Tibial artery (tissue), 4 donors: ENCODE measurements at regions not wholly inside any gene's neighbourhood (a gene's known extent, or its start where the extent isn't known, plus 50 kb on each side); places are given as distances from the start of the nearest gene placed in this dataset.
"Not testable (repeated sequence)": the region's sequence is repeated elsewhere in the genome, so short reads cannot be mapped to it uniquely, and the experiment has no call there.

Experiments
- DNase-seq, 2 donors: peaks; one replicate each; pipeline ENCODE4 v3.0.0-alpha.2; 2019
- H3K27ac ChIP-seq, 2 donors: fragments of 200-600 bp; sonication (generic) in 1 of 2; 1 replicate in 1 of 2; 2 replicates in 1 of 2; pipeline ENCODE4 v1.5.1; 2018 to 2019; ENCODE audit warnings: mild to moderate bottlenecking in 1 of 2
- H3K27me3 ChIP-seq, 2 donors: fragments of 200-600 bp; sonication (generic) in 1 of 2; one replicate each; pipeline versions ENCODE4 v1.5.1 to v1.6.0; 2016 to 2019
- H3K36me3 ChIP-seq, 3 donors: fragments of 200-600 bp; sonication (generic) in 2 of 3; one replicate each; pipeline ENCODE4 v1.5.1; 2016 to 2019; ENCODE audit warnings: mild to moderate bottlenecking in 2 of 3
- H3K4me1 ChIP-seq, 4 donors: fragments of 200-600 bp; sonication (generic) in 2 of 4; 1 replicate in 3 of 4; 2 replicates in 1 of 4; pipeline ENCODE4 v1.5.1; 2016 to 2019
- H3K4me3 ChIP-seq, 2 donors: fragments of 200-600 bp; sonication (generic) in 1 of 2; 1 replicate in 1 of 2; 2 replicates in 1 of 2; pipeline ENCODE4 v1.5.1; 2018 to 2019; ENCODE audit warnings: mild to moderate bottlenecking in 2 of 2
- H3K9me3 ChIP-seq, 3 donors: fragments of 200-600 bp; sonication (generic) in 1 of 3; one replicate each; pipeline ENCODE4 v1.5.1; 2016 to 2019
- intact Hi-C: fragments of 100-400 bp; cut with DNase I; formaldehyde crosslinking; loops from one replicate; pipeline ENCODE4 v1.15.0; 2023; ENCODE audit warnings: low total_unique reads
- TF ChIP-seq, protein P1 (sequence below), 2 experiments: fragments of 200-600 bp in 1 of 2; fragments of 450-650 bp in 1 of 2; IDR thresholded peaks; one replicate each; pipeline ENCODE4 v1.5.1; 2017 to 2019; ENCODE audit warnings: antibody characterized with exemption in 2 of 2, mild to moderate bottlenecking in 1 of 2, moderate library complexity in 1 of 2

DNA sequence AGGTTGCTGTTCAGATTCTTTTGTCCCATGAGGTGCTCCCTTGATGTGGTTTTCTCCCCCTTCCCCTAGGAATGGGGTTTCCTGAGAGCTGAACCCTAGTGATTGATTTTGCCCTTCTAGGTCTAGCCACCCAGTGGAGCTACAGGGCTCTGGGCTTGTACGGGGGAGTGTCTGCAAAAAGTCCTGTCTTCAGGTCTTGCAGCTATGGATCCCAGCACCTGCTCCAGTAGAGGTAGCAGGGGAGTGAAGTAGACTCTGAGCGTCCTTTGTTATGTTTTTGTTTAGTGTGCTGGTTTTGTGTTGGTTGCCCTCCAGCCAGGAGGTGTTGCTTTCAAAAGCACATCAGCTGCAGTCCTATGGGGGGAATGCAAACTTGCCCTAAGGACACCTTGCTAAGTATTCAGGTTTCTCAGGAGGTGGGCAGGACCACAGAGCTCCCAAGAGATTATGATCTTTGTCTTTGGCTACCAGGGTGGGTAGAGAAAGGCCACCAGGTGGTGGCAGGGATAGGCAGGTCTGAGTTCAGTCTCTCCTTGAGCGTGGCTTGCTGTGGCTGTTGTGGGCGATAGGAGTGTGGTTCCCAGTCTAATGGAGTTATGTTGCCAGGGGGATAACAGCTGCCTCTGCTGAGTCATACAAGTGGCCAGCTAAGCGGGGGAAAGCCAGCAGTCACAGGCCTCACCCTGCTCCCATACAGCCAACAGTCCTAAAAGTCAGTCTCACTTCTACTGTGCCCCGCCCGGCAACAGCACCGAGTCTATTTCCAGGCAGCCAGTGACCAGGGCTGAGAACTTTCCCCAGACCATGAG lies 92.4 kb upstream of the JCAD start:
- intact Hi-C loops, result no loop called here
- no peaks in the 10 kb centered on the region for H3K36me3 ChIP-seq
- TF ChIP-seq, protein P1, sequence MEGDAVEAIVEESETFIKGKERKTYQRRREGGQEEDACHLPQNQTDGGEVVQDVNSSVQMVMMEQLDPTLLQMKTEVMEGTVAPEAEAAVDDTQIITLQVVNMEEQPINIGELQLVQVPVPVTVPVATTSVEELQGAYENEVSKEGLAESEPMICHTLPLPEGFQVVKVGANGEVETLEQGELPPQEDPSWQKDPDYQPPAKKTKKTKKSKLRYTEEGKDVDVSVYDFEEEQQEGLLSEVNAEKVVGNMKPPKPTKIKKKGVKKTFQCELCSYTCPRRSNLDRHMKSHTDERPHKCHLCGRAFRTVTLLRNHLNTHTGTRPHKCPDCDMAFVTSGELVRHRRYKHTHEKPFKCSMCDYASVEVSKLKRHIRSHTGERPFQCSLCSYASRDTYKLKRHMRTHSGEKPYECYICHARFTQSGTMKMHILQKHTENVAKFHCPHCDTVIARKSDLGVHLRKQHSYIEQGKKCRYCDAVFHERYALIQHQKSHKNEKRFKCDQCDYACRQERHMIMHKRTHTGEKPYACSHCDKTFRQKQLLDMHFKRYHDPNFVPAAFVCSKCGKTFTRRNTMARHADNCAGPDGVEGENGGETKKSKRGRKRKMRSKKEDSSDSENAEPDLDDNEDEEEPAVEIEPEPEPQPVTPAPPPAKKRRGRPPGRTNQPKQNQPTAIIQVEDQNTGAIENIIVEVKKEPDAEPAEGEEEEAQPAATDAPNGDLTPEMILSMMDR (IDR thresholded peaks at IDR 0.05), result no peak
- DNase-seq, result peak; percentile 70 to 84
- H3K4me3 ChIP-seq, result no peak overlapping the region
- peaks cover 0 to 5% (median 2%) of the 10 kb centered on the region in 4 donors for H3K4me1 ChIP-seq
- H3K27me3 ChIP-seq, result no peaks in the 10 kb centered on the region
- H3K27ac ChIP-seq, result peak overlapping the region in 1 of 2 donors; percentile 30
- no peaks in the 10 kb centered on the region for H3K9me3 ChIP-seq

DNA sequence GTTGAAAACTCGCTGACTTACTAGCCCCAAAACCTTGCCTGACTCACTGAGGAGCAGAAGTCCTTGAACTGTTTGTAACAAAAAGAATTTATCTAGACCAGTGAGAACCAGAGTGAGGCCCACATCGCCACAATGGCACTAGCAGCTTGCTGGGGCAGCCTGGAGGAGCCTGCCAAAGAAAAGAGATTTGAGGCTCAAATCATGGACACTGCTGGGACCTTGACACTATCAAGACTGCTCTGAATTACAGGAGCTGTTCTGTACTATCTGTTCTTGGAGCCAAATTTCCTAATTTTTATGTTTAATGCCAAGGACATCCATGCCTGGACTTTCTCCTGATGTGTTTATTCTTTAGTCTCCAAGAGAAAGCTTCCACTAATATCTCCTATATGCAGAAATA lies 82.0 kb upstream of the JCAD start:
- TF ChIP-seq, protein P1 (IDR thresholded peaks at IDR 0.05), result no peak
- no peak overlapping the region for H3K27ac ChIP-seq
- no peak for DNase-seq

DNA sequence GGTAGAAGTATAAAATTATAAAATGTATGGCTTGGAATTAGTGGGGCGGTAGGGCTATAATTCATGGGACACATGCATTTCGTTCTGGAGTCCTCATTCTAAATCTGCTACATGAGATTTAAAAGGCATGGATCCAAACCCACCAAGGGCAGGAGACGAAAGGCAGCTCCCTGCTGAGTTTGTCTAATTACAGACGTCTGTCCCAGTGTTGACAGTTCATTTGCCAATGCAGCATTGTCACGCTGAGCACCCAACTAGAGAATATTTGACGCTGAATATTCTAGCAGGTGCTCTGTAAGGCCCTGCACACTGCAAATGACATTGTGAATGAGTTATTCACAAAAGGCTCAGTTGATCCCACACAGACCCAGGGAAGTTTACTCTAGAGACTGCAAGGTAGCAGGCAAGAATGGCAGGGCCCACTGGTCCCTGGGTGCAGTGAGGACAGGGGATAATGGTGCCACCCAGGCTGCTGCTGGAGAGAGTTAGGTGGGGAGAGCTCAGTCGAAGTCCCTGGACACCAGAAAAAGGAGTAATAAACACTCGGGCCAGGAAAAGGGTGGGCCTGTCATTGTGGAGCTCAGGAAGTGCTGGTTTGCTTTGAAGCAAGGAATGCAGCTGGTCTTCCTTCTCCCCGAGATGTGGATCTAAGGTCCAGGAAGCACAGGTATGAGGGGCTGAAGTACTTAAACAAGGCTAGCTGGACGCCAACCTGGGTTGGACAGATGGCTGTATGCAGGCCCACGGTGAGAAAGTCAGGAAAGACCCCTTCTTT lies 75.0 kb upstream of the JCAD start:
- H3K27ac ChIP-seq, result no peak overlapping the region
- TF ChIP-seq, protein P1 (IDR thresholded peaks at IDR 0.05), result no peak
- no peaks in the 10 kb centered on the region for H3K27me3 ChIP-seq
- no peaks in the 10 kb centered on the region for H3K36me3 ChIP-seq
- no peak overlapping the region for H3K4me3 ChIP-seq
- H3K4me1 ChIP-seq, result no peaks in the 10 kb centered on the region
- DNase-seq, result no peak
- intact Hi-C loops, result no loop called here
- no peaks in the 10 kb centered on the region for H3K9me3 ChIP-seq

More for the DNA sequence above, 82.0 kb upstream of the JCAD start:
- intact Hi-C loops, result no loop called here
- H3K36me3 ChIP-seq, result no peaks in the 10 kb centered on the region
- H3K9me3 ChIP-seq, result peaks cover 0 to 6% (median 3%) of the 10 kb centered on the region in 3 donors
- no peak overlapping the region for H3K4me3 ChIP-seq
- no peaks in the 10 kb centered on the region for H3K27me3 ChIP-seq
- H3K4me1 ChIP-seq, result no peaks in the 10 kb centered on the region

DNA sequence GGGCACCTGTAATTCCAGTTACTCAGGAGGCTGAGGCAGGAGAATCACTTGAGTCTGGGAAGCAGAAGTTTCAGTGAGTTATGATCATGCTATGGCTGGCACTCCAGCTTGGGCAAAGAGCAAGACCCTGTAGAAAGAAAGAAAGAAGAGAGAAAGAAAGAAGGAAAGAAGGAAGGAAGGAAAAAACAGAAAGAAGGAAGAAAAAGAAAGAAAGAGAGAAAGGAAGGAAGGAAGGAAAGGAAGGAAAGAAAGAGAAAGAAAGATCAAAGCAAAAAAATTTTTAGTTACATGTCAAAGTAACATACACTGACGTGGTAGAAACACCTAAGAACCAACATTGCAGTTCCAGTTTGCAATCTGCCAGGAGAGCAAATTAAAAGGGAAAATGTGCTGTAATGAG lies 73.8 kb upstream of the JCAD start:
- intact Hi-C loops, result no loop called here
- H3K4me3 ChIP-seq, result no peak overlapping the region
- H3K27me3 ChIP-seq, result no peaks in the 10 kb centered on the region
- H3K36me3 ChIP-seq, result no peaks in the 10 kb centered on the region
- H3K4me1 ChIP-seq, result no peaks in the 10 kb centered on the region
- H3K9me3 ChIP-seq, result no peaks in the 10 kb centered on the region
- TF ChIP-seq, protein P1 (IDR thresholded peaks at IDR 0.05), result no peak
- no peak overlapping the region for H3K27ac ChIP-seq
- no peak for DNase-seq

DNA sequence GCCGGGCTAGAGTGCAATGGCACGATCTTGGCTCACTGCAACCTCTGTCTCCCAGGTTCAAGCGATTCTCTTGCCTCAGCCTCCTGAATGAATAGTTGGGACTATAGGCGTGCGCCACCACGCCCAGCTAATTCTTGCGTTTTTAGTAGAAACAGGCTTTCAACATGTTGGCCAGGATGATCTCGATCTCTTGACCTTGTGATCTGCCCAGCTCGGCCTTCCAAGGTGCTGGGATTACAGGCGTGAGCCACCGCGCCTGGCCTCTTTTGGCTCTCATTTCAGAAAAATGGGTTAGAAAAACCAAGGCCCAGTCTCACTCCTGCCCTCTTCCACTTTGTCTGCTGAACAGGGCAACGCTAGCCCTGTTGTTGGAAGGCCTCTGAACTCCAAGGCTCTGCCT lies 72.0 kb upstream of the JCAD start:
- H3K9me3 ChIP-seq, H3K27me3 ChIP-seq, H3K36me3 ChIP-seq, DNase-seq, H3K4me3 ChIP-seq, H3K4me1 ChIP-seq, intact Hi-C loops, H3K27ac ChIP-seq: not testable (repeated sequence)

DNA sequence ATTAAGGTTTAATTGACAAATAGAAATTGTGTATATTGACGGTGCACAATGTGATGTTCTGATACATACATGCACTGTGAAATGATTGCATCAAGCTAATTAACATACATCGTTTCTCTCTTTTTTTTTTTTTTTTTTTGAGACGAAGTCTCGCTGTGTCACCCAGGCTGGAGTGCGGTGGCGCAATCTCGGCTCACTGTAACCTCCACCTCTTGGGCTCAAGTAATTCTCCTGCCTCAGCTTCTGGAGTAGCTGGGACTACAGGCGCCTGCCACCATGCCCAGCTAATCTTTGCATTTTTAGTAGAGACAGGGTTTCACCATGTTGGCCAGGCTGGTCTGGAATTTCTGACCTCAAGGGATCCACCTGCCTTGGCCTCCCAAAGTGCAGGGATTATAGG lies 69.9 kb upstream of the JCAD start:
- intact Hi-C loops, H3K4me3 ChIP-seq, H3K27me3 ChIP-seq, DNase-seq, H3K9me3 ChIP-seq, H3K36me3 ChIP-seq, H3K4me1 ChIP-seq, H3K27ac ChIP-seq: not testable (repeated sequence)
